ENCODE measurements at regions not wholly inside any gene's neighbourhood (a gene's known extent, or its start where the extent isn't known, plus 50 kb on each side); places are given as distances from the start of the nearest gene placed in this dataset.
"Not testable (repeated sequence)": the region's sequence is repeated elsewhere in the genome, so short reads cannot be mapped to it uniquely, and the experiment has no call there.

DNA sequence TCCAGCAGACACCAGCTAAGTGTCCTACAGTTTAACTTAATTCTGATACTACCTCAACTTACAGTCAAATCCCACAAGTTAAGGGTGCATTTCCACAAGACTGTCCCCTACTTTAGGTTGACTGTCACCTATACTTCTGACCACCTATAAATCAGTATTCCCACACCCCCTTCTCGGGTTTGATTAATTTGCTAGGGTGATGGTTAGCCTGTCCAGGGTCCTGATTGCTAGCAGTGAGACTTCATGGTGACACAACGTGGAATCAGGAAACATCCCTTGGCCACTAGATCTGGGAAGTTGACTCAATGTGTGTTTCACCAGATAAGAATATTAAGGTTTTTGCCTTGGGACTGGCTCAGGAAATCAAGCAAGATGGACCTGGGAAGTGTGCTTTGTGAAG lies 88.4 kb downstream of the OR13A1 start:
- DNase-seq (ENCODE audit: low read depth): no peak
- ChIA-PET POLR2A (no interaction called here), CTCF (interaction anchor here (0.8 kb wide), 1 partner anchor 8 kb away, joined by 5 read pairs; no protein-coding TSS in a partner anchor)
- no peaks in the 10 kb centered on the region for H3K27me3 ChIP-seq (ENCODE audit: control insufficient read depth, insufficient read depth, low read length)
- no peaks in the 10 kb centered on the region for H3K36me3 ChIP-seq (ENCODE audit: control insufficient read depth, insufficient read depth, low read length)
- H3K4me3 ChIP-seq (ENCODE audit: low read depth, low read length): no peak overlapping the region
- TF ChIP-seq, protein P1, sequence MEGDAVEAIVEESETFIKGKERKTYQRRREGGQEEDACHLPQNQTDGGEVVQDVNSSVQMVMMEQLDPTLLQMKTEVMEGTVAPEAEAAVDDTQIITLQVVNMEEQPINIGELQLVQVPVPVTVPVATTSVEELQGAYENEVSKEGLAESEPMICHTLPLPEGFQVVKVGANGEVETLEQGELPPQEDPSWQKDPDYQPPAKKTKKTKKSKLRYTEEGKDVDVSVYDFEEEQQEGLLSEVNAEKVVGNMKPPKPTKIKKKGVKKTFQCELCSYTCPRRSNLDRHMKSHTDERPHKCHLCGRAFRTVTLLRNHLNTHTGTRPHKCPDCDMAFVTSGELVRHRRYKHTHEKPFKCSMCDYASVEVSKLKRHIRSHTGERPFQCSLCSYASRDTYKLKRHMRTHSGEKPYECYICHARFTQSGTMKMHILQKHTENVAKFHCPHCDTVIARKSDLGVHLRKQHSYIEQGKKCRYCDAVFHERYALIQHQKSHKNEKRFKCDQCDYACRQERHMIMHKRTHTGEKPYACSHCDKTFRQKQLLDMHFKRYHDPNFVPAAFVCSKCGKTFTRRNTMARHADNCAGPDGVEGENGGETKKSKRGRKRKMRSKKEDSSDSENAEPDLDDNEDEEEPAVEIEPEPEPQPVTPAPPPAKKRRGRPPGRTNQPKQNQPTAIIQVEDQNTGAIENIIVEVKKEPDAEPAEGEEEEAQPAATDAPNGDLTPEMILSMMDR (IDR thresholded peaks at IDR 0.05; ENCODE audit: insufficient read depth, low read depth, low read length): no peak

DNA sequence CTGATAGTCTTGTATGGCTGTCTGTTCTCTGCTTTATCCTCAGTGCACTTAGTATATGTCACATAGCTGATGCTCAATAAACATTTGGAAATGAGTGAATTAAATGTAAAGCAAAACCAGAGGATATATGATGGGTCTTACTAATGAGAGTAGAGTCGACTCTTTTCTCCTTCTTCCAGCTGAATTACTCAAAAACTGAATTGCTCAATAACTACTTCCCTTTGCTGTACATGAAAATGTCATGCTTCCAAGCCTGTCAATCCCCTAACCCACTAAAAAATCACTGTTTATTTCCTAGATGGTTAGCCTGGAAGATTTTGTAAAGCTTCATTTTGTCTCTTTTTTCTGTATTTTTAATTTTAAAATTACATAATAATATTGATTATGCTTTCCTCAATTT lies 88.0 kb downstream of the OR13A1 start:
- CTCF ChIA-PET: interaction anchor here (1.5 kb wide), 1 partner anchor 23 kb away, joined by 8 read pairs; no protein-coding TSS in a partner anchor
- POLR2A ChIA-PET: no interaction called here

DNA sequence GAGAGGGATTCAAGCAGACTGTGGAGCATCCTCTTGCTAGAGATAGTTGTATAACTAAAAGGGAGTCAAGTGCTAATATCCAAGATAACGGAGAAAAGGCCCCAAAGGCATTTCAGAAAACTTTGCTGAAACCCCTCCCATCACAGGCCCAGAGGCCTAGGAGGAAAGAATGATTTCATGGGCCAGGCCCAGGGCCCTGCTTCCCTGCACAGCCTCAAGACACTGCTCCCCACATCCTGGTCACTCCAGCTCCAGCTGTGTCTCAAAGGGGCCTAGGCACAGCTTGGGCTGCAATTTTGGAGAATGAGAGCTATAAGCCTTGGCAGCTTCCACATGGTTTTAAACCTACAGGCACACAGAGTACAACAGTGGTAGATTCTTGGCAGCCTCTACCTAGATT lies 85.6 kb downstream of the OR13A1 start:
- TF ChIP-seq, protein P1 (IDR thresholded peaks at IDR 0.05; ENCODE audit: insufficient read depth, low read depth, low read length): no peak
- H3K27me3 ChIP-seq (ENCODE audit: control insufficient read depth, insufficient read depth, low read length): no peaks in the 10 kb centered on the region
- ChIA-PET POLR2A (no interaction called here), CTCF (no interaction called here)
- DNase-seq (ENCODE audit: low read depth): no peak
- no peak overlapping the region for H3K4me3 ChIP-seq (ENCODE audit: low read depth, low read length)
- H3K36me3 ChIP-seq (ENCODE audit: control insufficient read depth, insufficient read depth, low read length): no peaks in the 10 kb centered on the region

More for the DNA sequence above, 88.0 kb downstream of the OR13A1 start:
- Histone ChIP-seq H3K4me3 (ENCODE audit: low read depth, low read length) (no peak overlapping the region), H3K36me3 (ENCODE audit: control insufficient read depth, insufficient read depth, low read length) (no peaks in the 10 kb centered on the region), H3K27me3 (ENCODE audit: control insufficient read depth, insufficient read depth, low read length) (no peaks in the 10 kb centered on the region)
- TF ChIP-seq, protein P1 (IDR thresholded peaks at IDR 0.05; ENCODE audit: insufficient read depth, low read depth, low read length): no peak
- no peak for DNase-seq (ENCODE audit: low read depth)

DNA sequence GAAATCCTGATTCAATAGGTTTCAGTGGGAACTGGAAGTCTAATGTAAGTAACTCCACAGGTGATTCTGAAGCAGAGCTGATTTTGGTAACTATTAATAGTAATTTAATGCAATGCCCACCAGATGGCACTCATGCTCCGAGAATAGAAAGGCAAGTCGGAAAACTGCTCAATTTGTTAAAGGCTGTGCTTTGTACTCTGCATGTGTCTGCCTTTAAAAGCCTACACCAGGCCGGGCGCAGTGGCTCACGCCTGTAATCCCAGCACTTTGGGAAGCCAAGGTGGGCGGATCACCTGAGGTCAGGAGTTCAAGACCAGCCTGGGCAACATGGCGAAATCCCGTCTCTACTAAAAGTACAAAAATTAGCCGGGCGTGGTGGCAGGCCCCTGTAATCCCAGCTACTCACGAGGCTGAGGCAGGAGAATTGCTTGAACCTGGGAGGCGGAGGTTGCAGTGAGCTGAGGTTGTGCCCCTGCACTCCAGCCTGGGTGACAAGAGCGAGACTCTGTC lies 80.1 kb downstream of the OR13A1 start:
- TF ChIP-seq, protein P1 (IDR thresholded peaks at IDR 0.05; ENCODE audit: insufficient read depth, low read depth, low read length): peak; percentile 53
- H3K27me3 ChIP-seq (ENCODE audit: control insufficient read depth, insufficient read depth, low read length); H3K4me3 ChIP-seq (ENCODE audit: low read depth, low read length); H3K36me3 ChIP-seq (ENCODE audit: control insufficient read depth, insufficient read depth, low read length); POLR2A ChIA-PET: not testable (repeated sequence)
- CTCF ChIA-PET: interaction anchor here (0.6 to 2.1 kb wide), 16 partner anchors 9 to 437 kb away, joined by 3 to 14 read pairs (median 4); partner anchors contain the start of gene ZFAND4
- peak; percentile 7 for DNase-seq (ENCODE audit: low read depth)

DNA sequence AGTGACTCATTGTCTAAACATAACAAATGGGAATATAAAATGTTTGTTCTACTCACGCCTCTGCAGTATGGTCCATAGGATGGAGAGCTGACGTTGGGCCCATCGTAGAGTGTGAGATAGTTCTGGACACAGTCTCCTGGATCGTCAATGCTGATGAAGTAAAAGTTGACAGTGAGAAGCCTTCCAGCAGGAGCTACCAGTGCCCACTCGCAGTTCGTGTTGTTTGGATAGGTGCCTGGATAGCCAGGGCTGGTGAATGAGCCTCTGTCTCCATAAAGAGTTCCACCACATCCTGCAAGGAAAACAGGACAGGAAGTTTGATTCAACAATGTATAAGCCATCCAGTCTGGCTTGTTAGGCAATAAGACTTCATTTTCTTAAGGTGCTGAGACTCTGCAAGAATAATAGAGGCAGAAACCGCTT lies 79.6 kb downstream of the OR13A1 start:
- TF ChIP-seq, protein P1 (IDR thresholded peaks at IDR 0.05; ENCODE audit: insufficient read depth, low read depth, low read length): no peak
- ChIA-PET CTCF (interaction anchor here (0.6 to 2.1 kb wide), 16 partner anchors 8 to 436 kb away, joined by 3 to 14 read pairs (median 4); partner anchors contain the start of gene ZFAND4), POLR2A (no interaction called here)
- Histone ChIP-seq H3K4me3 (ENCODE audit: low read depth, low read length) (no peak overlapping the region), H3K36me3 (ENCODE audit: control insufficient read depth, insufficient read depth, low read length) (no peaks in the 10 kb centered on the region), H3K27me3 (ENCODE audit: control insufficient read depth, insufficient read depth, low read length) (no peaks in the 10 kb centered on the region)
- DNase-seq (ENCODE audit: low read depth): no peak

Data from BJ (cell line).